GM23338 (cell line): ENCODE measurements at regions not wholly inside any gene's neighbourhood (a gene's known extent, or its start where the extent isn't known, plus 50 kb on each side); places are given as distances from the start of the nearest gene placed in this dataset.

ENCODE experiments used
- ATAC-seq: fragments of 200-7000 bp; cut with Tn5 transposase; 3 replicates; pipeline ENCODE4 v1.9.1; 2020
- DNase-seq: peaks from one replicate; pipeline ENCODE4 v3.0.0-alpha.2; 2015; ENCODE audit warnings: low spot score
- H2AFZ ChIP-seq: fragments of 200-600 bp; sonication (generic); 2 replicates; pipeline ENCODE4 v1.8.0; 2016; ENCODE audit warnings: antibody characterized with exemption, mild to moderate bottlenecking, moderate library complexity
- H3F3A ChIP-seq: fragments of 200-600 bp; sonication (generic); replicated peaks from 2 replicates; pipeline ENCODE4 v1.8.0; 2017; ENCODE audit warnings: antibody characterized with exemption, mixed run types, low read depth
- H3K27ac ChIP-seq: fragments of 200-600 bp; sonication (generic); 2 replicates; pipeline ENCODE4 v1.6.1; 2016; ENCODE audit warnings: low read depth
- H3K27me3 ChIP-seq: fragments of 200-600 bp; sonication (generic); 2 replicates; pipeline ENCODE4 v1.8.0; 2016; ENCODE audit warnings: mild to moderate bottlenecking, mixed run types, moderate library complexity; ENCODE audit not compliant: insufficient read depth
- H3K36me3 ChIP-seq: fragments of 200-600 bp; sonication (generic); 2 replicates; pipeline ENCODE4 v1.8.0; 2016; ENCODE audit warnings: mild to moderate bottlenecking; ENCODE audit not compliant: insufficient read depth
- H3K4me1 ChIP-seq: fragments of 200-600 bp; sonication (generic); 2 replicates; pipeline ENCODE4 v1.8.0; 2016; ENCODE audit warnings: mild to moderate bottlenecking, moderate library complexity; ENCODE audit not compliant: insufficient read depth
- H3K4me2 ChIP-seq: fragments of 200-600 bp; sonication (generic); 2 replicates; pipeline ENCODE4 v1.7.1; 2017; ENCODE audit warnings: mixed run types
- H3K4me3 ChIP-seq: fragments of 200-600 bp; sonication (generic); 2 replicates; pipeline ENCODE4 v1.6.1; 2016; ENCODE audit warnings: mixed run types
- H3K79me2 ChIP-seq: fragments of 200-600 bp; sonication (generic); replicated peaks from 2 replicates; pipeline ENCODE4 v1.8.0; 2017; ENCODE audit warnings: mild to moderate bottlenecking; ENCODE audit not compliant: insufficient read depth
- H3K9me2 ChIP-seq: fragments of 200-600 bp; sonication (generic); 2 replicates; pipeline ENCODE4 v1.8.0; 2017; ENCODE audit not compliant: insufficient read depth
- H4K20me1 ChIP-seq: fragments of 200-600 bp; sonication (generic); replicated peaks from 2 replicates; pipeline ENCODE4 v1.8.0; 2017; ENCODE audit warnings: mild to moderate bottlenecking; ENCODE audit not compliant: insufficient read depth
- H3K27ac Mint-ChIP-seq: 2 replicates; pipeline ENCODE4 v1.8.0; 2020; ENCODE audit warnings: inconsistent platforms, mild to moderate bottlenecking, moderate library complexity, mixed read lengths
- H3K27me3 Mint-ChIP-seq: 3 replicates; pipeline ENCODE4 v1.8.0; 2022; ENCODE audit warnings: low read depth, mild to moderate bottlenecking, moderate library complexity, mixed read lengths, inconsistent platforms; ENCODE audit not compliant: insufficient read depth, poor library complexity
- H3K36me3 Mint-ChIP-seq: 3 replicates; pipeline ENCODE4 v1.8.0; 2021; ENCODE audit warnings: low read depth, mild to moderate bottlenecking, inconsistent platforms, moderate library complexity, mixed read lengths
- H3K4me1 Mint-ChIP-seq: 3 replicates; pipeline ENCODE4 v1.8.0; 2020; ENCODE audit warnings: mild to moderate bottlenecking, inconsistent platforms, mixed read lengths
- H3K4me3 Mint-ChIP-seq: 3 replicates; pipeline ENCODE4 v1.8.0; 2021; ENCODE audit warnings: moderate library complexity, mild to moderate bottlenecking, inconsistent platforms, mixed read lengths
- H3K9me3 Mint-ChIP-seq: 3 replicates; pipeline ENCODE4 v1.8.0; 2020; ENCODE audit warnings: moderate library complexity, mild to moderate bottlenecking, inconsistent platforms, mixed read lengths
- EZH2phosphoT487 ChIP-seq: fragments of 200-600 bp; sonication (generic); IDR thresholded peaks from one replicate; pipeline ENCODE4 v1.8.1; 2018; ENCODE audit warnings: antibody characterized with exemption; ENCODE audit not compliant: unreplicated experiment
- JUNB ChIP-seq: IDR thresholded peaks from one replicate; pipeline ENCODE4 v1.6.1; 2016; ENCODE audit warnings: antibody characterized with exemption; ENCODE audit not compliant: unreplicated experiment
- POLR2AphosphoS5 ChIP-seq: IDR thresholded peaks from 2 replicates; pipeline ENCODE4 v1.6.1; 2016; ENCODE audit warnings: antibody characterized with exemption, low read depth
- ZNF114 ChIP-seq: fragments of 250-450 bp; sonication (Bioruptor Pico); IDR thresholded peaks from 2 replicates; pipeline ENCODE4 v1.5.0; 2020; ENCODE audit warnings: mild to moderate bottlenecking, moderate library complexity
- TF ChIP-seq, protein P1 (sequence below): IDR thresholded peaks from one replicate; pipeline ENCODE4 v1.6.1; 2018; ENCODE audit warnings: antibody characterized with exemption; ENCODE audit not compliant: unreplicated experiment
- TF ChIP-seq, protein P2 (sequence below), 2 experiments: fragments of 200-600 bp in 1 of 2; sonication (generic) in 1 of 2; conservative IDR thresholded peaks; 2 replicates each; pipeline versions ENCODE4 v1.5.1 to v1.6.1; 2016 to 2017; ENCODE audit warnings: antibody characterized with exemption in 2 of 2, low read depth in 2 of 2, mild to moderate bottlenecking in 2 of 2, moderate library complexity in 1 of 2

DNA sequence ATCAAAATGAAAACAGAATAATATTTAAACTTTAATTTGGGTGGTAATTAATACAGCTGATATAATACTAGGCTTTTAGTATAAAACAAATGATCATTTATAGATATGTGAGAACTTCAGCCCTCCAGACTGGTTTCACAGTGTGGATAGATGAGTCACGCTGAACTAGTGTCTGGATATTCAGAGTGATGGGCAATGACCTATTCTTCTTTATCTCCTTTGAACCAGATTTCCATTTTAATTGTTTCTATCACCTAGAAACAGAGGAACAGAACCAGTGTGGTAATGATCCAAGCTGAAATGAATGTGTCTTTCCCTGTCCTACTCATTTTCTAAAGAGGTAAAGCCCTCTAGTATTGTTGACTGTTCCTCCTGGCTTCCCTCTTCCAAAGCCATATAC is 155.2 kb upstream of the GK2 start:
- ATAC-seq (no peak), DNase-seq (no peak)
- Histone ChIP-seq H3K27ac (no peak overlapping the region), H3K79me2 (peaks cover 4% of the 10 kb centered on the region), H3K4me1 (no peaks in the 10 kb centered on the region), H2AFZ (no peak overlapping the region), H3K36me3 (no peaks in the 10 kb centered on the region), H3K27me3 (no peaks in the 10 kb centered on the region), H3K4me2 (no peak overlapping the region), H3K9me2 (peaks cover 6% of the 10 kb centered on the region; the same call in 1 of the 2 replicates), H3K4me3 (no peak overlapping the region), H4K20me1 (no peaks in the 10 kb centered on the region), H3F3A (no peaks in the 10 kb centered on the region)
- TF ChIP-seq ZNF114 (CRISPR knock-in tag), result no peak
- H3K36me3 Mint-ChIP-seq, result peaks cover 10% of the 10 kb centered on the region; the same call in 2 of the 3 replicates
- peaks cover 14% of the 10 kb centered on the region for H3K4me1 Mint-ChIP-seq
- H3K4me3 Mint-ChIP-seq, result no peak overlapping the region
- peaks cover 13% of the 10 kb centered on the region; the same call in 2 of the 3 replicates for H3K9me3 Mint-ChIP-seq
- H3K27me3 Mint-ChIP-seq, result peaks cover 11% of the 10 kb centered on the region
- H3K27ac Mint-ChIP-seq, result no peak overlapping the region

DNA sequence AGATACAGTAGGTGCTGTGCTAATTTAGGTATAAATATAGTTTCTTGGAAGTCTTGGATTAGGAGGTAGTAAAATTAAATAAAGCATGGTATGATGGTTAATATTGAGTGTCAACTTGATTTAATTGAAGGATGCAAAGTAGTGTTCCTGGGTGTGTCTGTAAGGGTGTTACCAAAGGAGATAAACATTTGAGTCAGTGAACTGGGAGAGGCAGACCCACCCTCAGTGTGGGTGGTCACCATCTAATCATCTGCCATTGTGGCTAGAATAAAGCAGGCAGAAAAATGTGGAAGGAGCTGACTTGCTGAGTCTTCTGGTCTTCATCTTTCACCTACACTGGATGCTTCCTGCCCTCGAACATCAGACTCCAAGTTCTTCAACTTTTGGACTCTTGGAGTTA is 153.7 kb upstream of the GK2 start:
- TF ChIP-seq ZNF114 (CRISPR knock-in tag) (no peak), JUNB (no peak), EZH2phosphoT487 (no peak), POLR2AphosphoS5 (no peak)
- TF ChIP-seq, protein P1, sequence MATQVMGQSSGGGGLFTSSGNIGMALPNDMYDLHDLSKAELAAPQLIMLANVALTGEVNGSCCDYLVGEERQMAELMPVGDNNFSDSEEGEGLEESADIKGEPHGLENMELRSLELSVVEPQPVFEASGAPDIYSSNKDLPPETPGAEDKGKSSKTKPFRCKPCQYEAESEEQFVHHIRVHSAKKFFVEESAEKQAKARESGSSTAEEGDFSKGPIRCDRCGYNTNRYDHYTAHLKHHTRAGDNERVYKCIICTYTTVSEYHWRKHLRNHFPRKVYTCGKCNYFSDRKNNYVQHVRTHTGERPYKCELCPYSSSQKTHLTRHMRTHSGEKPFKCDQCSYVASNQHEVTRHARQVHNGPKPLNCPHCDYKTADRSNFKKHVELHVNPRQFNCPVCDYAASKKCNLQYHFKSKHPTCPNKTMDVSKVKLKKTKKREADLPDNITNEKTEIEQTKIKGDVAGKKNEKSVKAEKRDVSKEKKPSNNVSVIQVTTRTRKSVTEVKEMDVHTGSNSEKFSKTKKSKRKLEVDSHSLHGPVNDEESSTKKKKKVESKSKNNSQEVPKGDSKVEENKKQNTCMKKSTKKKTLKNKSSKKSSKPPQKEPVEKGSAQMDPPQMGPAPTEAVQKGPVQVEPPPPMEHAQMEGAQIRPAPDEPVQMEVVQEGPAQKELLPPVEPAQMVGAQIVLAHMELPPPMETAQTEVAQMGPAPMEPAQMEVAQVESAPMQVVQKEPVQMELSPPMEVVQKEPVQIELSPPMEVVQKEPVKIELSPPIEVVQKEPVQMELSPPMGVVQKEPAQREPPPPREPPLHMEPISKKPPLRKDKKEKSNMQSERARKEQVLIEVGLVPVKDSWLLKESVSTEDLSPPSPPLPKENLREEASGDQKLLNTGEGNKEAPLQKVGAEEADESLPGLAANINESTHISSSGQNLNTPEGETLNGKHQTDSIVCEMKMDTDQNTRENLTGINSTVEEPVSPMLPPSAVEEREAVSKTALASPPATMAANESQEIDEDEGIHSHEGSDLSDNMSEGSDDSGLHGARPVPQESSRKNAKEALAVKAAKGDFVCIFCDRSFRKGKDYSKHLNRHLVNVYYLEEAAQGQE, result no peak
- TF ChIP-seq, protein P2, sequence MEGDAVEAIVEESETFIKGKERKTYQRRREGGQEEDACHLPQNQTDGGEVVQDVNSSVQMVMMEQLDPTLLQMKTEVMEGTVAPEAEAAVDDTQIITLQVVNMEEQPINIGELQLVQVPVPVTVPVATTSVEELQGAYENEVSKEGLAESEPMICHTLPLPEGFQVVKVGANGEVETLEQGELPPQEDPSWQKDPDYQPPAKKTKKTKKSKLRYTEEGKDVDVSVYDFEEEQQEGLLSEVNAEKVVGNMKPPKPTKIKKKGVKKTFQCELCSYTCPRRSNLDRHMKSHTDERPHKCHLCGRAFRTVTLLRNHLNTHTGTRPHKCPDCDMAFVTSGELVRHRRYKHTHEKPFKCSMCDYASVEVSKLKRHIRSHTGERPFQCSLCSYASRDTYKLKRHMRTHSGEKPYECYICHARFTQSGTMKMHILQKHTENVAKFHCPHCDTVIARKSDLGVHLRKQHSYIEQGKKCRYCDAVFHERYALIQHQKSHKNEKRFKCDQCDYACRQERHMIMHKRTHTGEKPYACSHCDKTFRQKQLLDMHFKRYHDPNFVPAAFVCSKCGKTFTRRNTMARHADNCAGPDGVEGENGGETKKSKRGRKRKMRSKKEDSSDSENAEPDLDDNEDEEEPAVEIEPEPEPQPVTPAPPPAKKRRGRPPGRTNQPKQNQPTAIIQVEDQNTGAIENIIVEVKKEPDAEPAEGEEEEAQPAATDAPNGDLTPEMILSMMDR (conservative IDR thresholded peaks at IDR 0.05; ENCODE audit: low read depth in 2 of 2), result no peak
- peaks cover 10% of the 10 kb centered on the region; the same call in 2 of the 3 replicates for H3K36me3 Mint-ChIP-seq
- H3K9me2 ChIP-seq, result peaks cover 6% of the 10 kb centered on the region; the same call in 1 of the 2 replicates
- no peaks in the 10 kb centered on the region for H3F3A ChIP-seq
- no peak overlapping the region for H3K4me3 Mint-ChIP-seq
- H3K4me1 Mint-ChIP-seq, result peaks cover 14% of the 10 kb centered on the region
- H3K9me3 Mint-ChIP-seq, result peaks cover 18% of the 10 kb centered on the region; the same call in 2 of the 3 replicates
- no peak overlapping the region for H3K4me2 ChIP-seq
- no peaks in the 10 kb centered on the region for H3K36me3 ChIP-seq
- ATAC-seq (no peak), DNase-seq (no peak)
- H3K27ac ChIP-seq, result no peak overlapping the region
- H3K4me1 ChIP-seq, result no peaks in the 10 kb centered on the region
- H4K20me1 ChIP-seq, result no peaks in the 10 kb centered on the region
- peaks cover 19% of the 10 kb centered on the region for H3K79me2 ChIP-seq
- no peak overlapping the region for H3K4me3 ChIP-seq
- H3K27me3 ChIP-seq, result no peaks in the 10 kb centered on the region
- H3K27me3 Mint-ChIP-seq, result peaks cover 12% of the 10 kb centered on the region
- no peak overlapping the region for H3K27ac Mint-ChIP-seq
- no peak overlapping the region for H2AFZ ChIP-seq
